ENCODE measurements at regions not wholly inside any gene's neighbourhood (a gene's known extent, or its start where the extent isn't known, plus 50 kb on each side); places are given as distances from the start of the nearest gene placed in this dataset.

DNA sequence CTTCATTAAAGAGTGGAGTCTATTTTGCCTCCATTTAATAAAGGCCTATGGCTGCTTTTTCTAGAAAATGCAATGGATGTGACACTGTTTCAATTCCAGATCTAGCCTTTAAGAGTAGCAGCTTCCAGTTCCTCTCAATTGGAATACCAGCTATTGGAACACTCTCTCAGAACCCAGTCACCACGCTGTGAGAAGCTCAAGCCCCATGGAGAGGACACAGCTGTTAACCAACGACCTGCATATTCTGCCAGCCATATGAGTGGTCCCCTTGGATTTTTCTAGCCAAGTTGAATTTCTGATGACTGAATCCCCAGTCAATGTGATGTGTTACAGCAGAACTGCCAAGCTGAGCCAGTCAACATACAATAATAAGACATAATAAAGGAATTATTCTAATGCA, 131.8 kb downstream of the TMTC3 start:
- no peaks in the 10 kb centered on the region for H3K4me1 ChIP-seq
- 67% methylated on average over 1 of the region's 2 CpGs for WGBS (ENCODE audit: insufficient coverage, low coverage, low lambda C conversion rate, missing lambda C conversion rate)
- ATAC-seq (no peak), DNase-seq (no peak)
- no peak for TF ChIP-seq POLR2A (IDR thresholded peaks at IDR 0.05)
- TF ChIP-seq, protein P1, sequence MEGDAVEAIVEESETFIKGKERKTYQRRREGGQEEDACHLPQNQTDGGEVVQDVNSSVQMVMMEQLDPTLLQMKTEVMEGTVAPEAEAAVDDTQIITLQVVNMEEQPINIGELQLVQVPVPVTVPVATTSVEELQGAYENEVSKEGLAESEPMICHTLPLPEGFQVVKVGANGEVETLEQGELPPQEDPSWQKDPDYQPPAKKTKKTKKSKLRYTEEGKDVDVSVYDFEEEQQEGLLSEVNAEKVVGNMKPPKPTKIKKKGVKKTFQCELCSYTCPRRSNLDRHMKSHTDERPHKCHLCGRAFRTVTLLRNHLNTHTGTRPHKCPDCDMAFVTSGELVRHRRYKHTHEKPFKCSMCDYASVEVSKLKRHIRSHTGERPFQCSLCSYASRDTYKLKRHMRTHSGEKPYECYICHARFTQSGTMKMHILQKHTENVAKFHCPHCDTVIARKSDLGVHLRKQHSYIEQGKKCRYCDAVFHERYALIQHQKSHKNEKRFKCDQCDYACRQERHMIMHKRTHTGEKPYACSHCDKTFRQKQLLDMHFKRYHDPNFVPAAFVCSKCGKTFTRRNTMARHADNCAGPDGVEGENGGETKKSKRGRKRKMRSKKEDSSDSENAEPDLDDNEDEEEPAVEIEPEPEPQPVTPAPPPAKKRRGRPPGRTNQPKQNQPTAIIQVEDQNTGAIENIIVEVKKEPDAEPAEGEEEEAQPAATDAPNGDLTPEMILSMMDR (IDR thresholded peaks at IDR 0.05), result no peak
- no peaks in the 10 kb centered on the region for H3K36me3 ChIP-seq
- H3K27me3 ChIP-seq, result no peaks in the 10 kb centered on the region
- H3K27ac ChIP-seq, result no peak overlapping the region
- intact Hi-C loops (cut with DNase I), result no loop called here
- no peaks in the 10 kb centered on the region for H3K9me3 ChIP-seq
- H3K4me3 ChIP-seq, result no peak overlapping the region

DNA sequence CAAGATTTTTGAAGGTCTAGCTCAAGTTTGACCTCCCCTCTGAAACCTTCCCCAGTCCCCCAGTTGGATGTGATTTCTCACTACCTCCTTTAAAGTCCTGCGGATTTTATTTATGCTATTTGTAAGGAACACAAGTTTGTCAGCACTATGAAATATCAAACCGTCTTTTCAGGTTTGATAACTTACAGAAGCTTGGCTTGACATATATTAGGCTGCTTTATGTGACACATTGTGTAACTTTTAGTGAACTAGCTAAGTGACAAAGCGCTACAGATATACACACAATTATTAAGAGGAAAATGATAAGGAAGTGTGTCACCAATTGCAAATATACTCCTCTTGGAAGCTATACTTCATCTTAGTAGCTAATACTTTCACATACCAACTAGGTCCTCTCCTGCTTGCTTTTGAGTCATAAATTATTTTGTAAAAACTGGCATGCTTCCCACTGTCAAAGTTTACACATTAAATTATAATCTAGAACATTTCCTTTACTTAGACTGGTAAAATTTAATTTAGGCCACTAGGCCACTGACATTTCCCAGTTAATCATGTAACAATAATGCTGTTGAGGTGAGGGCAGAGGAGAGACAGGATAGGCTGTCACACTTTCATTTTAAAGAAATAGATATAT, 149.5 kb downstream of the TMTC3 start:
- H3K27ac ChIP-seq, result no peak overlapping the region
- intact Hi-C loops (cut with DNase I), result no loop called here
- H3K4me1 ChIP-seq, result no peaks in the 10 kb centered on the region
- WGBS (ENCODE audit: insufficient coverage, low coverage, low lambda C conversion rate, missing lambda C conversion rate), result 85% methylated on average over 3 of the region's 3 CpGs
- no peaks in the 10 kb centered on the region for H3K27me3 ChIP-seq
- no peak for ATAC-seq
- no peak for DNase-seq
- peaks cover 0 to 3% (median 0%) of the 10 kb centered on the region in 4 donors for H3K9me3 ChIP-seq
- H3K4me3 ChIP-seq, result no peak overlapping the region
- no peaks in the 10 kb centered on the region for H3K36me3 ChIP-seq
- TF ChIP-seq, protein P1 (IDR thresholded peaks at IDR 0.05), result no peak
- no peak for TF ChIP-seq POLR2A (IDR thresholded peaks at IDR 0.05)

DNA sequence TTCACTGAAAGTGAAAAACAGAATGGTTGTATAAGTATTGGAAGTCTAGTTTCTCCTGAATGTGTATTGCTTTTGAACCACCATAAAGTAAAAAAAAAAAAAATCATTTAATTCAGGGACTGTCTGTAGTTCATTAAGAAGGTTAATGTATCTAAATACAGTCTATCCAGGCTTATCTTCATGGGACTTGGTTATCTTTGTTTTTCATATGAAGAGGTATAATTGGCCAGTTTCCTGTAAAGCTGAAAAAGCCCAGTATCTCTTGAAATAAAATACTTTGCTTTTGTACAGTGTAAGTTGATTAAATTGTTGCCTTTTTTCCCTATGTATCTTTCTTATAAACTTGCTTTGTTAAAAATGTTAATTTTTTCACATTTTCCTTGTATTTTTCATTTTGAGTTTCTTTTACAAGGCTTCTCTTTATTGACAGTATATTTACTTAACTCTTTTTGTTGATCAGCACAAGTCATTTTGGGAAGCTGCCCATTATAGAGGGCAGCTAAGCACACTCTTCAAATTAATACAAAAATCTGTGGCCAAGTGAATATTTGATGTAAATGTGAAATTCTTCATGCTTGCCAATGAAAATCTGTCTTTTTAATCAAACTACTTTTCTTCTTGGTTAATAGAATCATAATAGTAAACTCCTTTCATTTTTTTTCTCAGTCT, 156.0 kb downstream of the TMTC3 start:
- Histone ChIP-seq H3K9me3 (peaks cover 0 to 3% (median 0%) of the 10 kb centered on the region in 4 donors), H3K4me3 (no peak overlapping the region), H3K36me3 (no peaks in the 10 kb centered on the region), H3K27me3 (no peaks in the 10 kb centered on the region), H3K27ac (no peak overlapping the region), H3K4me1 (peaks cover 0 to 27% (median 5%) of the 10 kb centered on the region in 4 donors)
- intact Hi-C loops (cut with DNase I), result no loop called here
- ATAC-seq (no peak), DNase-seq (no peak)
- TF ChIP-seq, protein P1 (IDR thresholded peaks at IDR 0.05), result no peak
- no peak for TF ChIP-seq POLR2A (IDR thresholded peaks at IDR 0.05)

DNA sequence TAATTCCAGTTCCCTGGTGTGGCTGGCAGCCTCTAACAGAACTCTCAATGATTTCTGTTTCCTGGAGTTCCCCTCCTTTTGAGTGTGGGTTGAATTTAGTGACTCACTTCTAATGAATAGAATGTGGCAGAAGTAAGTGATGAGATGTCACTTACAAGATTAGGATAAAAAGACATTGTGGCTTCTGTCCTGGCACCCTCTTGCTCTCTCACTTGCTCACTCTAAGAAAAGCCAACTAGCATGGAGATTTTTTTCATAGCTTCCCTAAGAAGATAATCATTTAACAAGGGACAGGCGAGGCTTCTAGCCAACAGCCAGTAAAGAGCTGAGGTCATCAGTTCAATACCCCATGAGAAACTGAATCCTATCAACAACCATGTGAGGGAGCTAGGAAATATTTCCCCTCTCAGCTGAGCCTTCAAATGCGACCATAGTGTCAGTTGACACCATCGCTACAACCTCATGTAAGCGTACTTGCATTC, 156.7 kb downstream of the TMTC3 start:
- DNase-seq, result no peak
- Histone ChIP-seq H3K4me3 (no peak overlapping the region), H3K27me3 (no peaks in the 10 kb centered on the region), H3K27ac (no peak overlapping the region), H3K4me1 (peaks cover 0 to 27% (median 5%) of the 10 kb centered on the region in 4 donors), H3K9me3 (peaks cover 0 to 3% (median 0%) of the 10 kb centered on the region in 4 donors), H3K36me3 (no peaks in the 10 kb centered on the region)
- intact Hi-C loops (cut with DNase I), result no loop called here
- TF ChIP-seq, protein P1 (IDR thresholded peaks at IDR 0.05), result no peak
- no peak for TF ChIP-seq POLR2A (IDR thresholded peaks at IDR 0.05)
- WGBS (ENCODE audit: insufficient coverage, low coverage, low lambda C conversion rate, missing lambda C conversion rate), result 51% methylated on average over 4 of the region's 4 CpGs
- ATAC-seq, result peak in 1 of 4 donors; percentile 57
